T47D (cell line): ENCODE measurements at regions not wholly inside any gene's neighbourhood (a gene's known extent, or its start where the extent isn't known, plus 50 kb on each side); places are given as distances from the start of the nearest gene placed in this dataset.

ENCODE experiments used
- DNase-seq, 2 experiments: peaks; one replicate each; pipeline versions ENCODE4 v3.0.0 to v3.0.0-alpha.2; 2011 to 2012; ENCODE audit warnings: low read depth in 1 of 2, low spot score in 1 of 2
- JUND ChIP-seq: IDR thresholded peaks from 2 replicates; pipeline ENCODE4 v1.6.1; 2012; ENCODE audit warnings: low read depth
- in situ Hi-C: cut with HindIII; loops from 2 replicates; pipeline ENCODE4 v1.10.0; 2016; ENCODE audit warnings: low sequenced_read_pairs, low pct_unique_long_range_greater_than_20kb

DNA sequence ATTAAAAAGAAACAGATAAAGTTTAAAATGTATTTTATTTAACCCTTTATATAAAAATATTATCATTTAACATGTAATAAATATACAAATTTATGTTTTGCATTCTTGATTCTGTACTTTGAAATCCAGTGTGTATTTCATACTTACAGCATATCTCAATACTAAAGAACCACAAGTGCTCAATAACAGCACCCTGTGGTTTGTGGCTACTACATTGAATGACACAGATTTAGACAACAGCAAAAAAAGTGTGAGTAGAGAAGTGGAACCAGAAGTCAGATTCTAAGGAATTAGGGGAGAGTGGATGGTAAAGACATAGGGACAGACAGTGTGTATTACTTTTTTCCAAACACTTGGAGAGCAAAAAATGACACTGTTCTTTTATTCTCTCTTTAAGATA is 524.5 kb downstream of the BMP2 start:
- DNase-seq = no peak
- no peak for TF ChIP-seq JUND
- in situ Hi-C loops = no loop called here

DNA sequence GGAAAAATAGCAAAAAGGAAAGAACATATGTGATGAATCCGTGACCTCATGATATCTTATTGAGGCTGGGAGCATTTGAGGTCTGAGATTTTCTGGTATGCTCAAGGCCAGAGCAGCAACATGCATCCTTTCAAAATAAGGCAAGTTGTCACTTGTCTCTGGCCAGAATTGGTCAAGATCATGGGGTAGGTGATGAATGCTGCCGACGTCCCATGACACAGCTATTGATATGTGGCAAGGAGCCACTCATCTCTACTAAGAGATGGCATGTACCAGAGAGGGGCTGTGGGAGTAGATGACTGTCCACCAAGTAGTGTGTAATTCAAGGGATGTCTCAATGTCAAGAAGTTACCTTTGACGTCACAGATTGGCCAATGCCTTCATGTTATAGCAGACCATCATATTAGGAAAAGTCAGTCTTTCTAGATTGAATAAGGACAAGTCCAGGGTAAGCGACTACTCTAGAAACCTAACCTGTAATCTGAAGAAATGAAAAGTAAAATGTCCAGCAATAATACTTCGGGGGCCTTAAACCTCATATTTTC is 527.4 kb downstream of the BMP2 start:
- TF ChIP-seq JUND = no peak
- in situ Hi-C loops = no loop called here
- DNase-seq = no peak

DNA sequence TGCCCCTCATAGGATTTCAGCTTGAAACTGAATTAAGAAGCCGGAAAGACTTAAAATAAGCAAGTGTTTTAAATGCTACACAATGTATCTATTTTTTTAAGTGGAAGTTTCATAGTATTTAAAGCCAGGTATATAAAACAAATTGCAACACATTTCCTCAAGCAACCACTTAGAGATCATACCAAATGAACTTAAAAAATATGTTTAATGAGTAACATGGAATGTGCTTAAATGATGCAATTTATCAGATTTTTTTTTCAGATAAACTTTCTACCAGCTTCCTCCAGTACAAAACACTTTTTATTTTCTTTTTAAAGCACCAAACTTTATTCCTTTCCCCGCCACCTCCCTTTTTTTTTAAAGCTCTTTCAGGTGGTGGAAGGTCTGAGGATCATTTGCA is 534.3 kb downstream of the BMP2 start:
- in situ Hi-C loops = no loop called here
- DNase-seq = no peak
- no peak for TF ChIP-seq JUND

DNA sequence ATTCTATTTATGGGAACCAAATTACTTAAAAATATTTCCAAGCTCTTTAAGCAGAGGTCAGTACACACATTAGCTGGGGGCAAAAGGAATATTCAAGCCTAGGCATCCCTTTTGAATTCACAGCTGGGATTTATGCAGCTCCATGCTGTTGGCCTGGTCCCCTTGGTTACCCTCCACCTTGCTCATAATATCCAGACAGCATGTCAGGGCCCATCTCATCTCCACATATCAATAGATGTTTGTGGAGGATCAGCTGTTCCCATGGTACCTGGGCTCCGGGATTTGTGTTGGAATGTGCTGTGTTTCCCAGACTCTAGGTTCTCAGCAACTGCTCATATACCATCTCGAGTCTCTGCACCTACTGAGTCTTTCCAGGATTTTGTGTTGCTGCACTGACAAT is 534.8 kb downstream of the BMP2 start:
- DNase-seq = no peak
- TF ChIP-seq JUND = no peak
- in situ Hi-C loops = no loop called here

DNA sequence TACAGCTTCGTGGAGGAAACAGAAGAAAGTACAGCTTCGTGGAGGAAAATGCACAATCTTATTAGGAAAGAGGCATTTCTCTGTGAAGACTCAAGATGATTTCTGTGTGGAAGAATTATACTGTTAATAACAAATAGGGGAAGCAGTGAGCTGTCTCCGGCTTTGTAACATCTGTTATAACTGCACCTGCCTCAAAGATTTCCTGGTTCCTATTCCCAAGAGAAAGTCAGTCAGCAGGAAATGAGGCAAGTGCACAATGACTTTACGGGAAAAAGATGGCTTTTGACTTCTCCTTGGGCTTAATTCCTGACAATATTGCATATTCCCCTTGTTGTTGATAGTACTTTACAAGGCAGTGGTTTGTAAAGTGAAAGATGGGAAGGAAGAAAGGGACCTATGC is 538.5 kb downstream of the BMP2 start:
- TF ChIP-seq JUND = no peak
- in situ Hi-C loops = no loop called here
- no peak for DNase-seq

DNA sequence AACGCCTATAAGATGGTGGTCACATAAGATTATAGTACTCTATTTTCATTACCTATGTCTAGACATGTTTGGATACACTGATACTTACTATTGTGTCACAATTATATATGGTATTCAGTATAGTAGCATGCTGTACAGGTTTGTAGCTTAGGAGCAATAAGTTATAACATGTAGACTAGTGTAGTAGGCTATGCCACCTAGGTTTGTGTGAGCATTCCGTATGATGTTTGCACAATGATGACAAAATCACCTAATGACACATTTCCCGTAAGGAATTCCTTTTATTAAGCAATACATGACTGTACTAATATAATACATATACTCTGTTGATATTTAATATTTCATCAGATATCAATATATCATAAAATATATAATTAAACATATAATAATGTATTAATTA is 540.7 kb downstream of the BMP2 start:
- TF ChIP-seq JUND = no peak
- no peak for DNase-seq
- in situ Hi-C loops = no loop called here

DNA sequence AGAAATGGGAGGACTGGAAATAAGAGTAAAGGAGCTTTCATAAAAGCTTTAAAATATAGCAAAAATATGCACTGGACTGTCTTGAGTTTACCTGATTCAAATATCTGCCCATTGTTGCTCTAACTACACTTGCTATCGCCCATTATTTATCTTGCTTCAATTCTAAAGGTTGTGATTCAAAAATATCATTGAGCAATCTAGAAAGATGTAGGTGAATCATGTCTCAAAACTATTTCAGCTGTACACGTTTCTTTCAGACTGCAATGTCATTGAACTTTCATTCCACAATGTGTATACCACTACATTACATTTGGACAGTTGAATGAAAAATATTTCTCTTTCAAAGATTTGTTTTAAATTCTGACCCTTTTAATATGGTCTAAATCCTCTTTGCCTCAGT is 545.6 kb downstream of the BMP2 start:
- TF ChIP-seq JUND = no peak
- no peak for DNase-seq
- in situ Hi-C loops = no loop called here

DNA sequence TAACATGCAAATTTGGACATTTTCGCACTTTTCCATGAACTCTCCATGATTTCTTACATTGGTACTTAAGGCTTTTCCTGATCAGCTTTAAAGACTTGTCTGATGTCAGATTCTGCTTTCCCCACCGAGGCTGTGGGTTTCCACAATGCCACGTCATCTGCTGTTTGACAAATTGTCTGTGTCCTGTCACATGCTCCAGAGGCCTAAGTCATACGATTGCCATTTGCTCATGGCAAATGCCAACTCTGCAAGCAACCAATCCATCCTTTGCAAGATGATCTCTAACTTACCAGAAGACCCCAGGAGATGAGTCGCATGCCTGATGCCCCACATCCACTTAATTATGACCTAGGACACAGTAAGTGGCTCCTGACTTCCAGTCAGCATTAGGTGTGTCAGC is 556.5 kb downstream of the BMP2 start:
- no peak for DNase-seq
- in situ Hi-C loops = no loop called here
- TF ChIP-seq JUND = no peak

DNA sequence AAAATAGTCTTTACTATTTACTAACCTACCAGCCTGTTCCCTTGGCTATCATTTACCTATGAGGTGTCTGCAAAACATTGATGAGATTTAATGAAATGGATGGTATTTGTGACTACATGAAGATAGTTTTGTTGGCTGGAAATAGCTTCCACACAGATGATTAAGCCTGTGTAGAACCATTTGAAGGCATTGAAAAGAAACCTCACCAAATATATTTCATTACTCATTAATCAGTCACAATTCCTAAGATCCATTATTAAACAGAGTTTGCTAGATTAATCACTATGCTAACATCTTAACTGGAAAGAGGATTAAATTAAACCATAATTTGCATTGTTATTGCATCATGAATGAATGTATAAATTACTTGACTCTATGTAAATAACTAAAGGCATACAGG is 560.3 kb downstream of the BMP2 start:
- no peak for DNase-seq
- in situ Hi-C loops = no loop called here
- TF ChIP-seq JUND = no peak

DNA sequence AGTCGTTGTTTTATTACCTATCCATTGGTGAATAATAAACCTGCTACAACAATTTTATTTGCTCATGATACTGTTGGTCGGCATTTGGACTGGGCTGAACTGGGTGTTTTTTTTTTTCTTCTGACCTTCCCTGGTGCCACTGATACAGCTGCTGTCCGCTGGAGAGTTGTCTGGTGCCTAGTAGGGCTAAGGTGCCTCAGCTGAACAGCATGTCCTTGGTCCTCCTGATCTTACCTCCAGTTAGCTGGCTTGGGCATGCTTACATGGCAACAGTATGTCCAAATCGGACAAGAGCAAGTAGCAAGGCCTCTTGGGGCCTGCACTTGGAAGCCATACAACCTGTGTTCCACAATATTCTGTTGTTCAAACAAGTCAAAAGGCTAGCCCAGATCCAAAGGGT is 563.4 kb downstream of the BMP2 start:
- no peak for TF ChIP-seq JUND
- in situ Hi-C loops = no loop called here
- no peak for DNase-seq

DNA sequence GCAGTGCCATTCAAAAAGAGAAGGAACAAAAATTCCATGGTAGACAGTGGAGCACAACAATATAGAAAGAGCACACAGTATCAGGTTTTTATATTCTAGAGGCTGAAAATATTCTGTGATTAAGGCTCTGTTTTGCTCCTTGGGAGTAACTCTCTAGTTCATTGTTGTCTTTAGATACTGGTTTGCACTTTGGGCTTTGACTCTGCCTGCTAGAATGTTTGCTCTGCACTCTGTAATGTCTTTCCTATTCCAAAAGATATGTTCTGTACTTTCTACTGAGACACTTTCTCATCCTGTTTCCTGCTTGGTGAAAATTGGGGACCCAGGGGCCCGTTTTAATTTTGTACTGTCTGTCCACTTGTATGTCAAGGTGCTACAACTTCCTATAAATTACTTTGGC is 564.7 kb downstream of the BMP2 start:
- in situ Hi-C loops = no loop called here
- no peak for DNase-seq
- TF ChIP-seq JUND = no peak

DNA sequence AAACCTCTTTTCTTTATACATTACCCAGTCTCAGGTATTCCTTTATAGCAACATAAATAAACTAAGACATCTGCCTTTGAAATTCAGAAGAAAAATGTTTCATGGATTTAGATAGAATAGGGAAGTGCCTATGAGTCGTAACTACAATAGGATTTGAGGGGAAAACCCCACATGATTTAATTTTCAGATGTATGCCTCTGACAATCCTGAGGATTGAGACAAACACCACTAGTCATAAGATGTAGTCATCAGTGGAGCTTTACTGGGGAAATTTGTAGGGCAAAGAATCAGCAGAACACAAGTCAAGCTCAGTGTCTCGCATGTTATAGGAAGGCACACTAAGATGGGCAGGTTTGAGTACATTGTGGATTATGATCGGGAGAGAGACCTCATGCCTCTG is 566.4 kb downstream of the BMP2 start:
- no peak for TF ChIP-seq JUND
- in situ Hi-C loops = no loop called here
- DNase-seq = no peak

DNA sequence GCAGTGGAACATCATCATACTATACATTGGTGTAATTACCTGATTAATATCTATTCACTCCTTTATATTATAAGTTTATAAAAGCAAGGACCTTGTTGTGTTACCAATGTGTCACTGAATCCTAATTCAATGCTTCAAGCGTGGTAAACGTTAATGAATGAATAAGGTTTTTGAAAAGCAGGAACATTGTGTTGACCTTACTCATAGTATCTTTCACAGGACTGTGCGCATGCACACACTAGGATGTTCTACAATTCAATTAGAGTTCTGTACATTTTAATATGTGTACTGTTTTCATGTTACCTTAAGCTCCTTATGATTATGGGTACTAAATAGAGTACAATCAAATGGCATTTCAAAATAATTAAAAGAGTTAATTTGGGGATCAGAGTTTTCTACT is 578.5 kb downstream of the BMP2 start:
- in situ Hi-C loops = no loop called here
- DNase-seq = no peak
- TF ChIP-seq JUND = no peak

DNA sequence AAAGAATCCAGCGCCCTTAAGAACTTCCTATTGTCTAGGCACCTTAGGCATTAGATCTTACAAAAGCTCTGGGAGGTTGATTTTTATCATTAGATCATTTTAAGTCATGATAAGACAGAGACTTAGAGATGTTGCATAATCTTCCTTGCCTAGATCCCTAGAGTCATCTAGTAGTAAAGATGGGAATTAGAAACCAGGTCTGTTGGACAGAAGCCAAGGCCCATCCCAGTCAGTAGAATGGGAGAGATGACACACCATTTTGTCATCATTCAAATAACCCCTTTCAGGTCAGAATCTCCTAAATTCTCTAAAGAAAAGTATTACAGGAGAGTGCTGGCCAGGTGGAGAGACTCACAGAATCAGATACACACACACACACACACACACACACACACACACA is 579.1 kb downstream of the BMP2 start:
- TF ChIP-seq JUND = no peak
- in situ Hi-C loops = no loop called here
- no peak for DNase-seq
